HG03135 (cell line): ENCODE measurements at regions not wholly inside any gene's neighbourhood (a gene's known extent, or its start where the extent isn't known, plus 50 kb on each side); places are given as distances from the start of the nearest gene placed in this dataset.
"Not testable (repeated sequence)": the region's sequence is repeated elsewhere in the genome, so short reads cannot be mapped to it uniquely, and the experiment has no call there.

Source experiments
- ATAC-seq: cut with Tn5 transposase; IDR thresholded peaks from one replicate; pipeline ENCODE4 v1.9.1; 2021; ENCODE audit warnings: mild to moderate bottlenecking, moderate library complexity; ENCODE audit not compliant: unreplicated experiment

GRCh38 chr1:228796945-228797344, 61.7 kb downstream of the RHOU start:
- ATAC-seq = not testable (repeated sequence)

DNA sequence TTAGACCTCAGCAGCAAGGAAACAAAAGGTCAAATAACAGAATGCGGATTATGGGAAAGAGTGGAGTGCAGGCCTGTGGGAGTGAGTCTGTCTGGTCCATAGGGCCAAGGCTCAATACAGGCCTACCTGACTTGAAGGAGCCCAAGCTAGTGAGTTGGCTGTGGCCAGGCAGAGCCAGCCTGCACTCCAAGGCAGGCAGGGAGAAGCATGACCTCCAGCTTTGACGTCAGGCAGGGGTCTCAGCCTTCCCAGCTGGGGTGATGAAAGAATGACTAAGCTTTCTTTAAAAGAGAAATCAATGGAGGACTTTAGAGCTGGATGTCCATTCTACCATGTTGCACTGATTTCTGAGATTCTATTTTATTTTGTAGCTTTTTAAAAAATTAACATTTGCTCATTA, 62.8 kb downstream of the RHOU start:
- ATAC-seq = no peak

DNA sequence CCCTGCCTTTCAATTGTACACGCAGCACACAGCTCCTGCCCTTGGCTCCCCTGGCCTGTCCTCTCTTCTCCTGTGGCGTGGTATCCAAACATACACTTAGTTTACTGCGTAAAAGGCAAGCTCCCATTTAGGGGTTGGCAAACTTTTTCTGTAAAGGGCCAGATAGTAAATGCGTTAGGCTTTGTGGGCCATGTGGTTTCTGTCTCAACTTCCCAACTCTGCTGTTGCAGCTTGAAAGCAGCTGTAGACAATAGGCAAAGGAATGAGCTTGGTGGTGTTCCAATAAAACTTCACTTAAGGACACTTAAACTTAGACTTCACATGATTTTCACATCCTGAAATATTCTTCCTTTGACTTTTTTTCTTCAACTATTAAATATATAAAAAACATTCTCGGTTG, 63.3 kb downstream of the RHOU start:
- ATAC-seq = no peak

- ATAC-seq = no peak
Measured at GRCh38 chr1:228799924-228800323, 64.6 kb downstream of the RHOU start.

DNA sequence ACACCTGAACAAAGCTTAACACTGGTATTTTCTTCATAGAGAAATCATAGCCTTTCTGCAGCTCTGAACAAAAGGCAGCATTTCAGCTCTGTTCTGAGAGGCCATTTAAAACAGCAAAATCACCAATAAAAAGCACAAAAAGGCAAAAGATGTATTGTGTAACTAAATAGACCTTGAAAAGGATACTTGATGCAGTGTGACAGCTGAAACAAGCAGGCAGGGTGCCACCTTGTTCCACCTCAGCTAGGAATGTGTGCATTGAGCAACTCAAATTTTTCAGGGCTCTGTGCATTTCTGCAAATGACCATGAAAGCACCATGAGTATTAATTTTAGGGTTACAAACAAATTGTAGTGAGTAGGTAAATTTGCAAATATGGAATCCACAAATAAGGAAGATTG, 65.8 kb downstream of the RHOU start:
- no peak for ATAC-seq

GRCh38 chr1:228802386-228803220, 67.3 kb downstream of the RHOU start:
- ATAC-seq = no peak

GRCh38 chr1:228803421-228803820, 68.1 kb downstream of the RHOU start:
- ATAC-seq = no peak

DNA sequence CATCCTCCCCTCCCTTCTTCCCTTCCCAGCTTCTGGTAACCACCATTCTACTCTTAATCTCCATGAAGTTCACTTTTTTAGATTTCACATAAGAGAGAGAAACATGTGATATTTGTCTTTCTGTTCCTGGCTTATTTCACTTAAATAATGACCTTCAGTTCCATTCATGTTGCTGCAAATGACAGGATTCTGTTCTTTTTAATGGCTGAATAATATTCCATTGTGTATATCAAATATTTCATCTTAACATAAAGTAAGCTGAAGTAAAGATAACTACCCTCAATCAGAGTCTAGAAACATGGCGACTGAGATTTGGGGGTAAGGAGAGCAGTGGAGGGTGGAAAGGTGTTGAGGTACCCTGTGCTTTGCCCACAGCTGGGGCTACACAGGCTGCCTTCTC, 68.9 kb downstream of the RHOU start:
- ATAC-seq = no peak

- peak; percentile 61 for ATAC-seq
Measured at GRCh38 chr1:228804640-228805413, 69.5 kb downstream of the RHOU start.

GRCh38 chr1:228807904-228808605, 72.8 kb downstream of the RHOU start:
- no peak for ATAC-seq

DNA sequence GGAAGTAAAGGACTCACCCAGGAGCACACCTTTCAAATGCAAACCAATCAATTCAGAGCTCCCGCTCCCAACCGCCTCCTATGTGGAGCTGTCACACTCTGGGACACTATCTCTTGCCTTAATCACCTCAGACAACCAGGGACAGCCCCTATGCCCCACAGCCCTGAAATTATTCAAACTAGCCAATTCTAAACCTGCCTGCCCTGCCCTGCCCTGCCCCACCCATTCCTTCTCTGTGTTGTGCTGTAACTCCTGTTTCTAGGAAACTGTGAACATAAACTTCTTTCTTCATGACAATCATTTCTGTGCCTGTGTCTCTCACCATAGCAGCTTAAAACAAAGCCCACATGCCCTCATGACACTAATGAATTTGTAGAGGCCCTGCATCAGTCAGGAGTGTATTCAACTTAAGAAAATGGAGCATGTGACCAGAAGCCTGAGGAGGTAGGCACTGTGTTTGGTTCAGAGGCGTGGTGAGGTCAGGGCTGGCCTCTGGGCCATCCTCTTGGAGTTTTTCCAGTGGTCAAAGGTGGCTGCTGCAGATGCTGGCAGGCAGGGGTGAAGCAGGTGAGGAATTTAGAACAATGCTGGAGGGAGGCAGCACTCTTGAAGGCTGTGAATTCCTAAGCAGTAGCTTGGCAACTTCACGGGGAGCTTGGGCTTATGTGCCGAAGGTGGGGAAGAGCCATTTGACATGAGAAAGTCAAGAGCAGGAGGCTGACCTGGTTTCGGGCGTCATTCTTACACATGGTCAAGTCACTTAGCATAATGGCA, 74.5 kb downstream of the RHOU start:
- ATAC-seq = no peak

- no peak for ATAC-seq
Measured at GRCh38 chr1:228810395-228810758, 75.1 kb downstream of the RHOU start.

- ATAC-seq = peak; percentile 81
Measured at GRCh38 chr1:228810878-228811711, 75.8 kb downstream of the RHOU start.

GRCh38 chr1:228811712-228812305, 76.5 kb downstream of the RHOU start:
- no peak for ATAC-seq

DNA sequence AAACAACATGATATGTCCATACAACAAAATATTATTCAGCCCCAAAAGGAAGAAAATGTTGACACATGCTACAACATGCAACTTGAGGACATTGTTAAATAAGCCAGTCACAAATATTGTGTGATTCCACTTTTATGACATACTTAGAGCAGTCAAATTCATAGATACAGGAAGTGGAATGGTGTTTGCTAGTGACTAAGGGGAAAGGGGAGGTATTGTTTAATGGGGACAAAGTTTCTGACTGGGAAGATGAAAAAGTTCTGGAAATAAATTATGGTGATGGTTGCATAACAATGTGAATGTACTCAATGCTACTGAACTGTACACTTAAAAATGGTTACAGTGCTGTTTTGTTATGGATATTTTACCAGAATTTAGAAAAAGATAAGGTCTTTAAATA, 77.7 kb downstream of the RHOU start:
- ATAC-seq = no peak

DNA sequence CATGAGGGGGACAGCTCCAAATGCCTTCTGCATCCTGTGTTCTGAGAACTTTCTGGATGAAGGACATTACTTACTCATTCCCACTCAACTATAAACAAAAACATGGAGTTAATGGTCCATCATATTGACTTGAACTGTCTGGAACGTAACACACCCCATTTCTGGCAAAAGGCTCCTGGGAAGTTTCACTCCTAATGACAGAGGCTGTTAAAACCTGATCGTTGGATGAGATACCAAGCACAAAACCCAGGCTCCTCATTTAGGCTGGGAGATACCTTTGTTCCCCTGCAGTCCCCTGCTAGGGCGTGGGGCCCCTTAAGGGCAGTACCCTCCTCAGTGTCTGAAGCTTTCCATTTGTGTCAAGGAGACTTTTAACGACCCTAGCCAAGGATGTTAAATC, 78.9 kb downstream of the RHOU start:
- no peak for ATAC-seq

DNA sequence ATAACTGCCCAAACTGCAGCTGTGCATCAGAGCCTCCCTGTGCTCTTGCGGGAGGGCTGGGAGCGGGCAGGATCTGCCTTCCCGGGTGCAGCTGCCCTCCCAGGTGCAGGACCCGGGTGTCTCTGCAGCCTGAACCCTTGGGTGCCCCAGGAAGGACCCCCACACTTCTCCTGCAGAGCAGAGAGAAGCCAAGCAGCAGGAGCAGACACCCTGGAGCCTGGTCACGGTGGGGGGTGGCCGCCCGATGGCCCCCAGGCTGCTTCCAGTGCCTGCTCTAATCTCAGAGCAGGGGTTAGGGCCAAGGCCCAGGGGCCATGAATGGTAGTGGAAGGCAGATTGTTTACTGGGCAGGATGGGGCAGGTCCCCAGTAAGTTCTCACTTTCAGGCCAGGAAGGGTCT, 83.0 kb downstream of the RHOU start:
- ATAC-seq = no peak

- ATAC-seq = no peak
Measured at GRCh38 chr1:228818928-228819630, 83.8 kb downstream of the RHOU start.

GRCh38 chr1:228821252-228821651, 86.0 kb downstream of the RHOU start:
- no peak for ATAC-seq
